KMS-11 (cell line): ENCODE measurements at regions not wholly inside any gene's neighbourhood (a gene's known extent, or its start where the extent isn't known, plus 50 kb on each side); places are given as distances from the start of the nearest gene placed in this dataset.

Source experiments
- H2AFZ ChIP-seq: fragments of 200-600 bp; sonication (generic); 2 replicates; pipeline ENCODE4 v1.6.1; 2016; ENCODE audit warnings: antibody characterized with exemption, mixed run types, low read depth
- H3K27ac ChIP-seq: fragments of 200-600 bp; sonication (generic); 2 replicates; pipeline ENCODE4 v1.6.1; 2016; ENCODE audit warnings: mild to moderate bottlenecking, mixed run types
- H3K27me3 ChIP-seq: fragments of 200-600 bp; sonication (generic); 2 replicates; pipeline ENCODE4 v1.6.1; 2017; ENCODE audit warnings: mild to moderate bottlenecking, low read depth, mixed run types, moderate library complexity; ENCODE audit not compliant: insufficient read depth
- H3K36me3 ChIP-seq: fragments of 200-600 bp; sonication (generic); 2 replicates; pipeline ENCODE4 v1.6.1; 2017; ENCODE audit warnings: mild to moderate bottlenecking, mixed run types; ENCODE audit not compliant: insufficient read depth
- H3K4me1 ChIP-seq: fragments of 200-600 bp; sonication (generic); 2 replicates; pipeline ENCODE4 v1.6.1; 2016; ENCODE audit warnings: mild to moderate bottlenecking, low read depth, mixed run types; ENCODE audit not compliant: poor library complexity, severe bottlenecking
- H3K4me2 ChIP-seq: fragments of 200-600 bp; sonication (generic); 2 replicates; pipeline ENCODE4 v1.7.0; 2016; ENCODE audit warnings: mild to moderate bottlenecking, mixed run types
- H3K4me3 ChIP-seq: fragments of 200-600 bp; sonication (generic); IDR thresholded peaks from 2 replicates; pipeline ENCODE4 v1.6.1; 2017; ENCODE audit warnings: low read depth, low read length, mixed read lengths; ENCODE audit not compliant: insufficient read depth
- H3K79me2 ChIP-seq: fragments of 200-600 bp; sonication (generic); 2 replicates; pipeline ENCODE4 v1.6.1; 2016; ENCODE audit warnings: low read depth, mixed run types; ENCODE audit not compliant: insufficient read depth
- H3K9ac ChIP-seq: fragments of 200-600 bp; sonication (generic); 2 replicates; pipeline ENCODE4 v1.6.1; 2016; ENCODE audit warnings: mild to moderate bottlenecking, mixed run types
- H4K20me1 ChIP-seq: fragments of 200-600 bp; sonication (generic); 2 replicates; pipeline ENCODE4 v1.6.1; 2016; ENCODE audit warnings: mild to moderate bottlenecking, mixed run types; ENCODE audit not compliant: insufficient read depth
- TF ChIP-seq, protein P1 (sequence below): fragments of 200-600 bp; sonication (generic); conservative IDR thresholded peaks from 2 replicates; pipeline ENCODE4 v1.6.1; 2017; ENCODE audit warnings: low read depth, mild to moderate bottlenecking, antibody characterized with exemption, low read length, moderate library complexity, mixed read lengths

DNA sequence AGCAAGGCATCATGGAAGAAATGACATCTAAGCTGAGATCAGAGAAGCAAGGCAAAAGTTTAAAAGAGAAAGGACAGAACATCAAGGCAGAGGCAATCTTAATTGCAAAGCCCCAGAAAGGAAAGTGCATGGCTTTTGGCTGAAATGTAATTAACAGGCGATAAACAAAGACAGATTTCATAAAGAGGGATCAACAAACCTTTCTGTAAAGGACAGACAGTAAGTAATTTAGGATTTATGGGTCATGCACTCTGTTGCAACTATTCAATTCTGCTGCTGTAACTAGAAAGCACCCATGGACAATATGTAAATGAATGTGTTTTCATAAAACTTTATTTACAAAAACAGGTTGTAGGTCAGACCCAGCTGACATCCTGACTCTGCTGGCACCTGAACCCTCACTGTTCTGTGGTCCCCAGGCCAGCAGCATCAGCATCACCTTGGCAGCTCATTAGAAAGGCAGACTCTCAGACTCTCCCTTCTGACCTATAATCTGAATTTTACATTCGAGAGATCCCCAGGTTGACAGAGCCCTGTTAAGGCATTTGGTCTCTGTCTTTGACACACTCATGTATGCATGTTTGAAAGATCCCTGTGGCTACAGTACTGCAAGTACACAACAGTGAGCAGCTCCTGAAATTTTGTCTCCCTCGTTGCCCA lies 362.9 kb upstream of the NFE2L3 start:
- no peaks in the 10 kb centered on the region for H3K4me1 ChIP-seq
- H2AFZ ChIP-seq = no peak overlapping the region
- TF ChIP-seq, protein P1, sequence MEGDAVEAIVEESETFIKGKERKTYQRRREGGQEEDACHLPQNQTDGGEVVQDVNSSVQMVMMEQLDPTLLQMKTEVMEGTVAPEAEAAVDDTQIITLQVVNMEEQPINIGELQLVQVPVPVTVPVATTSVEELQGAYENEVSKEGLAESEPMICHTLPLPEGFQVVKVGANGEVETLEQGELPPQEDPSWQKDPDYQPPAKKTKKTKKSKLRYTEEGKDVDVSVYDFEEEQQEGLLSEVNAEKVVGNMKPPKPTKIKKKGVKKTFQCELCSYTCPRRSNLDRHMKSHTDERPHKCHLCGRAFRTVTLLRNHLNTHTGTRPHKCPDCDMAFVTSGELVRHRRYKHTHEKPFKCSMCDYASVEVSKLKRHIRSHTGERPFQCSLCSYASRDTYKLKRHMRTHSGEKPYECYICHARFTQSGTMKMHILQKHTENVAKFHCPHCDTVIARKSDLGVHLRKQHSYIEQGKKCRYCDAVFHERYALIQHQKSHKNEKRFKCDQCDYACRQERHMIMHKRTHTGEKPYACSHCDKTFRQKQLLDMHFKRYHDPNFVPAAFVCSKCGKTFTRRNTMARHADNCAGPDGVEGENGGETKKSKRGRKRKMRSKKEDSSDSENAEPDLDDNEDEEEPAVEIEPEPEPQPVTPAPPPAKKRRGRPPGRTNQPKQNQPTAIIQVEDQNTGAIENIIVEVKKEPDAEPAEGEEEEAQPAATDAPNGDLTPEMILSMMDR = no peak
- no peak overlapping the region for H3K27ac ChIP-seq
- no peaks in the 10 kb centered on the region for H3K27me3 ChIP-seq
- H3K36me3 ChIP-seq = no peaks in the 10 kb centered on the region
- H3K9ac ChIP-seq = no peak overlapping the region
- no peaks in the 10 kb centered on the region for H4K20me1 ChIP-seq
- no peaks in the 10 kb centered on the region for H3K79me2 ChIP-seq
- H3K4me3 ChIP-seq = no peak overlapping the region
- no peak overlapping the region for H3K4me2 ChIP-seq

DNA sequence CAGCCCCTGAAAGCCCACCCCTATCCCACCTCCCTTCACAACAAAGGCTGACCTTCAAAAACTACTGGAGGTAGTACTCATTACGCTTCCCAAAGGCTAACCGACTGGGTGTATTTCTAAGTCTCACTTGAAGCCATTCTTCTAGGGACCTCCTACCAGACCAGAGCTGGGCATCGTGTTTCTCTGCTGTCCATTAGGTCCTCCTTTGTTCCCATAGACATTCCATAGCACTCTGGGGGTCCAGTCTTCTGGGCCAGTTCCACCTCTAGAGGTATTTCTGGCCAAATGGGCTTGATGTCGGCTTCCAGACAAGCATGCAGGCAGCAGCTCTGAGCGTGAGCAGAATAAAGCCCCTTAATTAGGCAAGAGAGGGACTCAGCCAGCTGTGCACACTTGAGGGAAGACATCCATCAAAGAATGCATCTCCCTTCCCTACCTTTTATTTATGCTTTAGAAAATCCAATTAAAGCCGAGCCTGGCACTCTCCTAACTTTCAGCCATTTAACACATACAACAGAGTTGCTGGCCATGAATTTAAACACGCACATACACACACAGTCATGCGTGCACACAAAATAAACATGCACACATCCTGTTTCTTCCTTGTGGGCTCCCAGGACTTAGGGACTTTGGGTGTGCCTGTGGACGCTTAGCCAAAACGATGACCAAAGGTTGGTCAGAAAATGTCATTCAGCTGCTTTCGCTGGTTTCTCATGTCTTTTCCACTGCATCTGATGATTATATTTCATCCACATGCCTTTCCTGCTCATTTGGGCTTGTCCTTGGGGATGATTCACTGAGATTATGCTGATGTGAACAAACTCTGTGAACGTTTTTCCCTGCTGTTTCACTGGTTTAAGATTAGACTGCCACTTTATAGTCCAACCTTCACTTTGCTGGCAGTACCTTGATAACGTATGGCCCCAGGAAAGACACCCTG lies 362.0 kb upstream of the NFE2L3 start:
- H4K20me1 ChIP-seq = no peaks in the 10 kb centered on the region
- no peak overlapping the region for H3K27ac ChIP-seq
- no peaks in the 10 kb centered on the region for H3K4me1 ChIP-seq
- no peak overlapping the region for H3K4me2 ChIP-seq
- no peak overlapping the region for H3K9ac ChIP-seq
- no peak overlapping the region for H2AFZ ChIP-seq
- H3K27me3 ChIP-seq = no peaks in the 10 kb centered on the region
- no peak overlapping the region for H3K4me3 ChIP-seq
- TF ChIP-seq, protein P1 = no peak
- H3K79me2 ChIP-seq = no peaks in the 10 kb centered on the region
- no peaks in the 10 kb centered on the region for H3K36me3 ChIP-seq

DNA sequence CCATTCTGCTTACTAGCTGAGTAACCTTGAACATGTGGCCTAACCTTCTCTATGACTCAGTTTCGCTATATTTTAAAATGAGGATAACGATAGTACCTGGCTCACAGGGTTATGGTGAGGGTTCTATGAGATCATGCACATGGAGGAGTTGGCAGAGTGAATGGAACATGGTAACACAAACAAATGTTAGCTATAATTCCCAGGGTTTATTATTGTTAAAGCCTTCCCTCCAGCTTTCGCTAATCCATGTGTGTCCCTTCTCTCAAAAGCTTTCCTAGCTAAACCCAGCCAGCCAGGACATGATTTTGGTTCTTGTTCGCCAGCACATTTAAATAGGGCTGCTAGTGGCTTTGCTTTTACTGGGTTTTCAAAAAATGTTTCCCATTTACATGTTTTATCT lies 361.0 kb upstream of the NFE2L3 start:
- Histone ChIP-seq H3K79me2 (no peaks in the 10 kb centered on the region), H4K20me1 (no peaks in the 10 kb centered on the region), H3K36me3 (no peaks in the 10 kb centered on the region), H2AFZ (no peak overlapping the region), H3K4me2 (no peak overlapping the region), H3K27me3 (no peaks in the 10 kb centered on the region), H3K9ac (no peak overlapping the region), H3K4me1 (no peaks in the 10 kb centered on the region), H3K27ac (no peak overlapping the region), H3K4me3 (no peak overlapping the region)
- TF ChIP-seq, protein P1 = no peak

DNA sequence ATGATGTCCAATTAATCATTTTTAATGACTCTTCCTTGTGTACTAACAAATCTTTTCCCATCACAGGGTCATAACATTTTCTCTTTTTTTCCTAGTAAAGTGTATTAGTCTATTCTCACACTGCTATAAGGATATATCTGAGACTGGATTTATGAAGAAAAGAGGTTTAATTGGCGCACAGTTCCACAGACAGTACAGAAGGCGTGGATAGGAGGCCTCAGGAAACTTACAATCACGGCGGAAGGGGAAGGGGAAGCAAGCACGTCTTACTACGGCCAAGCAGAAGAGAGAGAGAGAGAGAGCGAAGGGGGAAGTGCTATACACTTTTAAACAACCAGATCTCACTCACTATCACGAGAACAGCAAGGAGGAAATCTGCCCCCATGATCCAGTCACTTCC lies 359.4 kb upstream of the NFE2L3 start:
- Histone ChIP-seq H3K27me3 (no peaks in the 10 kb centered on the region), H4K20me1 (no peaks in the 10 kb centered on the region), H3K36me3 (no peaks in the 10 kb centered on the region), H3K9ac (no peak overlapping the region), H3K27ac (no peak overlapping the region), H3K4me3 (no peak overlapping the region), H3K4me2 (no peak overlapping the region), H3K4me1 (no peaks in the 10 kb centered on the region), H2AFZ (no peak overlapping the region), H3K79me2 (no peaks in the 10 kb centered on the region)
- TF ChIP-seq, protein P1 = no peak
